GM12891 (cell line): ENCODE measurements at regions not wholly inside any gene's neighbourhood (a gene's known extent, or its start where the extent isn't known, plus 50 kb on each side); places are given as distances from the start of the nearest gene placed in this dataset.

Experiments used
- PAX5 ChIP-seq: IDR thresholded peaks from 2 replicates; pipeline ENCODE4 v1.6.1; 2011; ENCODE audit warnings: low read length, moderate library complexity, mild to moderate bottlenecking; ENCODE audit not compliant: insufficient read depth, severe bottlenecking
- POLR2A ChIP-seq: IDR thresholded peaks from 2 replicates; pipeline ENCODE4 v1.6.1; 2011; ENCODE audit warnings: low read depth, low read length, control low read depth
- POLR2AphosphoS5 ChIP-seq: IDR thresholded peaks from 2 replicates; pipeline ENCODE4 v1.6.1; 2011; ENCODE audit warnings: low read depth, low read length, control low read depth
- POU2F2 ChIP-seq: IDR thresholded peaks from 2 replicates; pipeline ENCODE4 v1.6.1; 2011; ENCODE audit warnings: low read depth, mild to moderate bottlenecking, control low read depth, low read length, moderate library complexity
- SPI1 ChIP-seq: IDR thresholded peaks from 2 replicates; pipeline ENCODE4 v1.6.1; 2011; ENCODE audit warnings: low read depth, low read length, control low read depth
- TAF1 ChIP-seq: IDR thresholded peaks from 2 replicates; pipeline ENCODE4 v1.6.1; 2011; ENCODE audit warnings: low read depth, low read length, control low read depth

DNA sequence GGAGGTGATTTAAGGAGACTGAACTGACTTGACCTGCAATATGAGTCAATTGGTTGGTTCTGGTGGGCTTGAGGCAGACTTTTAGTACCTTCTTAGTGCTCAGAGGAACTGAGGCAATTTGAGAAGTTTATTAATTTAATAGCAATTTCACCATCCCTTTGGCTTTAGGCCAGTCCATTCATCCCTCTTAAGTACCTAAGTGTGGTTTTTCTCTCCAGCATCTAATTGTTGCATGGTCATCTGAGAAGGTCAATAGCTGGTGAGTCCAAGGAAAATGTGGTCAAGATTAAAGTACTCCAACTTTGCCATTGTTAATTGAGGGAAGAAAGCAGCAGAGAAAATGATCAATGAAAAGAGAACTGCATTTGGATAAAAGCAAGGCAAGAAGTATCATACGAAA lies 115.4 kb upstream of the DYRK2 start:
- TF ChIP-seq POLR2A (no peak), SPI1 (no peak), POLR2AphosphoS5 (no peak), TAF1 (no peak), PAX5 (no peak), POU2F2 (no peak)
